GM20431 (cell line): ENCODE measurements at regions not wholly inside any gene's neighbourhood (a gene's known extent, or its start where the extent isn't known, plus 50 kb on each side); places are given as distances from the start of the nearest gene placed in this dataset.

ENCODE experiments used
- in situ Hi-C: fragments of 300-500 bp; cut with MseI, MboI; formaldehyde crosslinking; loops from one replicate; pipeline ENCODE4 v1.15.0; 2020; ENCODE audit warnings: low sequenced_read_pairs; ENCODE audit not compliant: unreplicated experiment

DNA sequence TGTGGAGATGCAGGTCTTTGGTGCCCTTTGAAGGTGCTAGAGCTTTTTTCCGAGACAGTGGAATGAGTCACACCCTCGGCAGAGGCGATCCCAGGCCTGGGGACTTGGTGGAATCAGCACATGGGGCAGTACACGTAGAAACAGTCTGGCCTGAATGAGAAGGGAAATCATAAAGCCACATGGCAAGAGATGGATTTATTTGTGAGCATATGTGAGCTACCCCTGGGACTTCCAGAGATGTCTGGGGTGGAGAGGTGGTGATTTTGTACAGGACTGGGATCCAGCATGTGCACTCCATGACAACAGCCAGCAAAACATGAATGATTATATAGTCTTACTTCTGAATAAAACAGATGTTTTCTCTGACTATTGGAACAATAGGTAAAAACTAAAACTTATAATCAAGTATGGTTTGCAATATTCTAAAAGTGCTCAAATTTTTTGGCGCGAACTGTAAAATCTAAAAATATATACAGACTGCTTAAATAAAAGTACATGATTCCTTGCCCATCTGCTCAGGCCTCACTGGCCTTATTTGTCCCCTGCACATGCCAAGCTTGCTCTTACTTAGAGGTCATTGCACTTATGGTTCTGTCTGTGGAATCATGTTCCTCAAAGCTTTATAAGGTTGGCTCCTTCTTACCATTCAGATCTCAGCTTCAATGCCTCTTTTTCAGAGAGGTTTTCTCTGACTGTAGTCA lies 54.7 kb upstream of the SMARCA2 start:
- in situ Hi-C loops: no loop called here

DNA sequence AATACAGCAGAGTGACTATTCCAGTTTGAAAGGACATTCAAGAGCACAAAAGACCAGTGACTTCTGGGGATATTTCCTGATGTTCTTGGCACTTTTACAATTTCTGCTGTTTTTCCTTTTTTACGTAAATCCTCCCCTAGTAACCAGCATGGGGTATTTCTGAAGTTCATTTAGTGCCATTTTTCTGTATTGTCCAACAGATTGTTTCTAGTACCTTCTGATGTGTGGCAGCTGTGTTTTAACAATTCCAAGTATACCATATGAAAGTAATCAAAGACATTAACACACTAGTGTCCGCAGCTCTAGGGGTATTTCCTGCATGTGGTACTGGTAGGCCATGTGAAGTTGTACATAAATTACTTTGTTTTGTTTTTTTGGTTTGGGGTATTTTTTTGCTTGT lies 53.0 kb upstream of the SMARCA2 start:
- in situ Hi-C loops: no loop called here

DNA sequence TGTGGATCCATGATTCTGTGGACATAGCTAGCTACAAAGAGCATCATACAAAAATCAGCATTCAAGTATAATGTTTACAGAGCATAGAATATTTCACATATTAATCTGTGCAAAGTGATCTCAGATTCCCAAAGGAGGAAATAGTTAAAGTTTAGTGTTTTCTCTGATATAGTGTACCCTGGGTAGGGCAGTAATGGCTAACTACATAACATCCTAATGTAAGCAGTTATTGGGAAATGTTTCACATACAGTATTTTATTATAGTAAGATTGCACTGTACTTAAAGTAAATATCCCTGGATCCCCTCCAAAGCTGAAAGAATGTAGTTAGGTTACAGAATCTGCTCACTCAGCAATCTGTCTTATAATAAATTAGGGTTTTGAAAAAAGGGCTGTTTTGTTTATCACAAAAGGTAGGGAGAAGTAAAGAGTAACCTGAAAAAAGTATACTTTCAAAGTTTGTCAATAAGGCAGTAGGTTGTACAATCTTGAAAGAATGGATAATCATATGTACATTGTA lies 52.5 kb upstream of the SMARCA2 start:
- in situ Hi-C loops: no loop called here

DNA sequence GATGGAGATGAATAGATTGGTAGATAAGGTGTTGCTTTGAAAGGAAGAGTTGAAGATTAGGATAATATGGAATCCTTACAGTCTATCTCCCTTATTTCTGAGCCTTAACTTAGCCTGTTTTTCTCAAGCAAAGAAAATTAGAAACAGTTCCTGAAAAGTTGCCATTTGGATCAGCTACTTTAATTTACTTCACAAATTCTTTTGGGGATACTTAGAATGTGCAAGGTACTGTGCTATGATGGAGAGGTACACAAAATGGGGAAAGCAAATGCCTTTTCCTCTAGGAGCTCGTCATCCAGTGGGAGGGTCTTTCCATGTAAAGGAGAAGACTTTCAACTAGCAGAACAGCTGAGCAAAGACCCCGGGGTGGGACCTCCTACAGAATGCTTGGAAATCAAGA lies 51.1 kb upstream of the SMARCA2 start:
- in situ Hi-C loops: no loop called here
